CD14-positive monocyte (primary cell): ENCODE measurements at regions not wholly inside any gene's neighbourhood (a gene's known extent, or its start where the extent isn't known, plus 50 kb on each side); places are given as distances from the start of the nearest gene placed in this dataset.

Source experiments
- DNase-seq, 3 donors: peaks; one replicate each; pipeline ENCODE4 v3.0.0-alpha.2; 2011 to 2022
- H2AFZ ChIP-seq: 2 replicates; pipeline ENCODE4 v1.6.0; 2012; ENCODE audit warnings: mild to moderate bottlenecking, low read depth, low read length, inconsistent platforms; ENCODE audit not compliant: insufficient read depth, poor library complexity, severe bottlenecking
- H3K27ac ChIP-seq, 2 donors: 1 replicate in 1 of 2; 2 replicates in 1 of 2; pipeline ENCODE4 v1.5.1; 2012 to 2013; ENCODE audit warnings: low read length in 2 of 2, control low read depth in 1 of 2, inconsistent platforms in 1 of 2, low read depth in 1 of 2, mild to moderate bottlenecking in 1 of 2
- H3K27me3 ChIP-seq, 2 donors: one replicate each; pipeline versions ENCODE4 v1.6.0 to v1.6.1; 2011 to 2013; ENCODE audit warnings: low read length in 2 of 2; ENCODE audit not compliant: control insufficient read depth in 2 of 2, insufficient read depth in 2 of 2
- H3K36me3 ChIP-seq, 2 donors: replicated peaks in 1 of 2; 1 replicate in 1 of 2; 2 replicates in 1 of 2; pipeline versions ENCODE4 v1.5.1 to v1.6.1; 2012 to 2013; ENCODE audit warnings: low read length in 2 of 2, control low read depth in 1 of 2, inconsistent platforms in 1 of 2, mild to moderate bottlenecking in 1 of 2; ENCODE audit not compliant: insufficient read depth in 2 of 2, control insufficient read depth in 1 of 2
- H3K4me1 ChIP-seq, 2 donors: 1 replicate in 1 of 2; 2 replicates in 1 of 2; pipeline versions ENCODE4 v1.5.1 to v1.6.1; 2012 to 2013; ENCODE audit warnings: low read length in 2 of 2, control low read depth in 1 of 2, inconsistent platforms in 1 of 2, mild to moderate bottlenecking in 1 of 2, moderate library complexity in 1 of 2; ENCODE audit not compliant: insufficient read depth in 2 of 2, control insufficient read depth in 1 of 2
- H3K4me2 ChIP-seq: replicated peaks from 2 replicates; pipeline ENCODE3; 2012; ENCODE audit warnings: low read length, moderate library complexity, mild to moderate bottlenecking; ENCODE audit not compliant: poor library complexity, severe bottlenecking; ENCODE audit errors: extremely low read depth
- H3K4me3 ChIP-seq, 3 experiments: fragments of 200-600 bp in 1 of 3; sonication (generic) in 1 of 3; replicated peaks in 1 of 3; 1 replicate in 2 of 3; 2 replicates in 1 of 3; pipeline ENCODE4 v1.5.1; 2011 to 2013; ENCODE audit warnings: low read length in 3 of 3, mild to moderate bottlenecking in 3 of 3, control low read depth in 2 of 3, low read depth in 2 of 3, inconsistent platforms in 1 of 3, moderate library complexity in 1 of 3
- H3K79me2 ChIP-seq: 2 replicates; pipeline ENCODE4 v1.6.0; 2012; ENCODE audit warnings: mild to moderate bottlenecking, control low read depth, inconsistent platforms, low read length, moderate library complexity; ENCODE audit not compliant: insufficient read depth
- H3K9ac ChIP-seq: 2 replicates; pipeline ENCODE4 v1.6.0; 2017; ENCODE audit warnings: low read length, mild to moderate bottlenecking; ENCODE audit not compliant: insufficient read depth, poor library complexity, severe bottlenecking
- H3K9me3 ChIP-seq, 2 donors: replicated peaks in 1 of 2; 1 replicate in 1 of 2; 2 replicates in 1 of 2; pipeline versions ENCODE4 v1.5.1 to v1.6.1; 2012 to 2013; ENCODE audit warnings: low read length in 2 of 2, control low read depth in 1 of 2; ENCODE audit not compliant: control insufficient read depth in 1 of 2, insufficient read depth in 1 of 2
- H4K20me1 ChIP-seq: 2 replicates; pipeline ENCODE4 v1.6.0; 2012; ENCODE audit warnings: mild to moderate bottlenecking, low read length, control low read depth, moderate library complexity; ENCODE audit not compliant: insufficient read depth
- H3K27ac Mint-ChIP-seq, 7 donors: one replicate each; pipeline ENCODE4 v1.8.0; 2020; ENCODE audit warnings: mild to moderate bottlenecking in 7 of 7, mixed read lengths in 7 of 7, moderate library complexity in 6 of 7, inconsistent platforms in 2 of 7
- H3K27me3 Mint-ChIP-seq, 3 donors: one replicate each; pipeline ENCODE4 v1.8.0; 2021 to 2022; ENCODE audit warnings: low read depth in 3 of 3, mild to moderate bottlenecking in 3 of 3, mixed read lengths in 3 of 3, moderate library complexity in 3 of 3, inconsistent platforms in 1 of 3
- H3K36me3 Mint-ChIP-seq, 2 donors: one replicate each; pipeline ENCODE4 v1.8.0; 2020; ENCODE audit warnings: mixed read lengths in 2 of 2, inconsistent platforms in 1 of 2, mild to moderate bottlenecking in 1 of 2
- H3K4me1 Mint-ChIP-seq: one replicate; pipeline ENCODE4 v1.8.0; 2020; ENCODE audit warnings: mild to moderate bottlenecking, mixed read lengths
- H3K4me3 Mint-ChIP-seq, 2 donors: one replicate each; pipeline ENCODE4 v1.8.0; 2020; ENCODE audit warnings: mild to moderate bottlenecking in 2 of 2, mixed read lengths in 2 of 2, moderate library complexity in 1 of 2
- H3K9me3 Mint-ChIP-seq, 7 donors: one replicate each; pipeline ENCODE4 v1.8.0; 2020 to 2022; ENCODE audit warnings: mixed read lengths in 7 of 7, mild to moderate bottlenecking in 6 of 7, moderate library complexity in 6 of 7, inconsistent platforms in 2 of 7
- WGBS: methylation state at CpG from one replicate; pipeline ENCODE4 v1.1.5; 2013; ENCODE audit warnings: missing lambda C conversion rate; ENCODE audit not compliant: insufficient coverage; 5-methylcytosine and 5-hydroxymethylcytosine counted together
- intact Hi-C, 2 donors: fragments of 100-400 bp; cut with micrococcal nuclease; formaldehyde crosslinking; loops; one replicate each; pipeline versions ENCODE4 v1.15.0 to v1.15.1; 2023
- TF ChIP-seq, protein P1 (sequence below): fragments of 200-600 bp; IDR thresholded peaks from one replicate; pipeline ENCODE4 v1.8.0; 2022; ENCODE audit warnings: antibody characterized with exemption, mild to moderate bottlenecking

DNA sequence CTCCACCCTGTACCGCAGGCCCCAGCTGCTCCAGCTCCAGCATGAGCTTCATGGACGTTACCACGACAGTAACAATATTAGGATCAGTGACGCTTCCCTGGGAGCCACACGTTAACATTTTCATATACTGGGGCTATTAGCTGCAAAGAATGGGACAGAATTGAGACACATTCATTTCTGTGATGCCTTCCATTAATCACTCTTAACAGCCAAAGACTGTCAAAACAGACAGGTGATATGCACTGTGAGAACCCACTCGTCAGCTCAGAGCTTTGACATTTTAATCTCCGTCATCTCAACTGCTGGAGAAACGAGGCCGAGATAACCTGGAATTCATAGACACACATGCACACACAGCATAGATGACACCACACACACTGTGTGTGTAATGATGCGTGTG, 408.4 kb upstream of the SHH start:
- H3K9me3 ChIP-seq = peaks cover 7 to 8% of the 10 kb centered on the region in 2 donors
- no peak overlapping the region for H3K9ac ChIP-seq
- H4K20me1 ChIP-seq = no peaks in the 10 kb centered on the region
- H3K4me3 Mint-ChIP-seq = no peak overlapping the region
- no peaks in the 10 kb centered on the region for H3K4me1 Mint-ChIP-seq
- H3K79me2 ChIP-seq = no peaks in the 10 kb centered on the region
- H3K36me3 Mint-ChIP-seq = no peaks in the 10 kb centered on the region
- no peaks in the 10 kb centered on the region for H3K4me1 ChIP-seq
- intact Hi-C loops = no loop called here
- H3K27ac ChIP-seq = no peak overlapping the region
- H2AFZ ChIP-seq = no peak overlapping the region
- no peak for DNase-seq
- H3K27me3 Mint-ChIP-seq = peaks cover 3 to 8% (median 4%) of the 10 kb centered on the region in 3 donors
- no peaks in the 10 kb centered on the region for H3K27me3 ChIP-seq
- H3K4me3 ChIP-seq = no peak overlapping the region
- 94% methylated on average over 6 of the region's 10 CpGs for WGBS
- H3K9me3 Mint-ChIP-seq = peaks cover 0 to 7% (median 3%) of the 10 kb centered on the region in 7 donors
- no peak overlapping the region for H3K27ac Mint-ChIP-seq
- TF ChIP-seq, protein P1, sequence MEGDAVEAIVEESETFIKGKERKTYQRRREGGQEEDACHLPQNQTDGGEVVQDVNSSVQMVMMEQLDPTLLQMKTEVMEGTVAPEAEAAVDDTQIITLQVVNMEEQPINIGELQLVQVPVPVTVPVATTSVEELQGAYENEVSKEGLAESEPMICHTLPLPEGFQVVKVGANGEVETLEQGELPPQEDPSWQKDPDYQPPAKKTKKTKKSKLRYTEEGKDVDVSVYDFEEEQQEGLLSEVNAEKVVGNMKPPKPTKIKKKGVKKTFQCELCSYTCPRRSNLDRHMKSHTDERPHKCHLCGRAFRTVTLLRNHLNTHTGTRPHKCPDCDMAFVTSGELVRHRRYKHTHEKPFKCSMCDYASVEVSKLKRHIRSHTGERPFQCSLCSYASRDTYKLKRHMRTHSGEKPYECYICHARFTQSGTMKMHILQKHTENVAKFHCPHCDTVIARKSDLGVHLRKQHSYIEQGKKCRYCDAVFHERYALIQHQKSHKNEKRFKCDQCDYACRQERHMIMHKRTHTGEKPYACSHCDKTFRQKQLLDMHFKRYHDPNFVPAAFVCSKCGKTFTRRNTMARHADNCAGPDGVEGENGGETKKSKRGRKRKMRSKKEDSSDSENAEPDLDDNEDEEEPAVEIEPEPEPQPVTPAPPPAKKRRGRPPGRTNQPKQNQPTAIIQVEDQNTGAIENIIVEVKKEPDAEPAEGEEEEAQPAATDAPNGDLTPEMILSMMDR = no peak
- no peak overlapping the region for H3K4me2 ChIP-seq
- H3K36me3 ChIP-seq = no peaks in the 10 kb centered on the region

DNA sequence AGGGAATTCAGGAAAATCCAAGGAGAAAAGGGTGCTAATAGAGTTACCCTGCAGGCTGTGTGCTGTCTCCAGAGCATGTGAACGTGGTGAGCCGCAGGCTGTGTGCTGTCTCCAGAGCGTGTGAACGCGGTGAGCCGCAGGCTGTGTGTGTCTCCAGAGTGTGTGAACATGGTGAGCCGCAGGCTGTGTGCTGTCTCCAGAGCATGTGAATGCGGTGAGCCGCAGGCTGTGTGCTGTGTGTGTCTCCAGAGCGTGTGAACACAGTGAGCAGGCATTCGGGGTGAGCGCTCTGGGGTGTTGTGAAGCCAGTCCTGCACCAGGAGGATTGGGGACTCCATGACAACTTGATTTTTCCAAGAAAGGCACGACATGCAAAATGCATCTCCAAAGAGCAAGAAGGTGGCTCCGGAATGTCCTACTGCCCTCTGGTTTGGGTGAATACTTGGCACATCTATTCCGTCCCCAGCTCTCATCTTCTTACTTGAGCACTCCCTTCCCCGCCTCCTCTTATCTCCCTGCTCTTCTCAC, 407.9 kb upstream of the SHH start:
- H3K4me2 ChIP-seq = no peak overlapping the region
- Mint-ChIP-seq H3K4me3 (no peak overlapping the region), H3K9me3 (peaks cover 0 to 7% (median 3%) of the 10 kb centered on the region in 7 donors), H3K27me3 (peaks cover 3 to 8% (median 4%) of the 10 kb centered on the region in 3 donors), H3K4me1 (no peaks in the 10 kb centered on the region), H3K27ac (no peak overlapping the region), H3K36me3 (no peaks in the 10 kb centered on the region)
- TF ChIP-seq, protein P1 = no peak
- H3K36me3 ChIP-seq = no peaks in the 10 kb centered on the region
- H3K9ac ChIP-seq = no peak overlapping the region
- WGBS = 90% methylated on average over 14 of the region's 16 CpGs
- H2AFZ ChIP-seq = no peak overlapping the region
- H3K9me3 ChIP-seq = peaks cover 4 to 7% of the 10 kb centered on the region in 2 donors
- no peaks in the 10 kb centered on the region for H3K27me3 ChIP-seq
- no peak for DNase-seq
- no peaks in the 10 kb centered on the region for H3K4me1 ChIP-seq
- H3K4me3 ChIP-seq = no peak overlapping the region
- H4K20me1 ChIP-seq = no peaks in the 10 kb centered on the region
- H3K79me2 ChIP-seq = no peaks in the 10 kb centered on the region
- no peak overlapping the region for H3K27ac ChIP-seq
- intact Hi-C loops = no loop called here
